GM12891 (cell line): ENCODE measurements at regions not wholly inside any gene's neighbourhood (a gene's known extent, or its start where the extent isn't known, plus 50 kb on each side); places are given as distances from the start of the nearest gene placed in this dataset.
"Not testable (repeated sequence)": the region's sequence is repeated elsewhere in the genome, so short reads cannot be mapped to it uniquely, and the experiment has no call there.

Experiments used
- DNase-seq: peaks from one replicate; pipeline ENCODE4 v3.0.0; 2011; ENCODE audit warnings: low spot score; ENCODE audit not compliant: insufficient read length
- FAIRE-seq: peaks from 2 replicates; lab custom pipeline; 2011; peaks lifted over from hg19 to GRCh38; lab: Jason Lieb, UNC
- PAX5 ChIP-seq: IDR thresholded peaks from 2 replicates; pipeline ENCODE4 v1.6.1; 2011; ENCODE audit warnings: low read length, moderate library complexity, mild to moderate bottlenecking; ENCODE audit not compliant: insufficient read depth, severe bottlenecking
- POLR2A ChIP-seq: IDR thresholded peaks from 2 replicates; pipeline ENCODE4 v1.6.1; 2011; ENCODE audit warnings: low read depth, low read length, control low read depth
- POLR2AphosphoS5 ChIP-seq: IDR thresholded peaks from 2 replicates; pipeline ENCODE4 v1.6.1; 2011; ENCODE audit warnings: low read depth, low read length, control low read depth
- POU2F2 ChIP-seq: IDR thresholded peaks from 2 replicates; pipeline ENCODE4 v1.6.1; 2011; ENCODE audit warnings: low read depth, mild to moderate bottlenecking, control low read depth, low read length, moderate library complexity
- SPI1 ChIP-seq: IDR thresholded peaks from 2 replicates; pipeline ENCODE4 v1.6.1; 2011; ENCODE audit warnings: low read depth, low read length, control low read depth
- TAF1 ChIP-seq: IDR thresholded peaks from 2 replicates; pipeline ENCODE4 v1.6.1; 2011; ENCODE audit warnings: low read depth, low read length, control low read depth

DNA sequence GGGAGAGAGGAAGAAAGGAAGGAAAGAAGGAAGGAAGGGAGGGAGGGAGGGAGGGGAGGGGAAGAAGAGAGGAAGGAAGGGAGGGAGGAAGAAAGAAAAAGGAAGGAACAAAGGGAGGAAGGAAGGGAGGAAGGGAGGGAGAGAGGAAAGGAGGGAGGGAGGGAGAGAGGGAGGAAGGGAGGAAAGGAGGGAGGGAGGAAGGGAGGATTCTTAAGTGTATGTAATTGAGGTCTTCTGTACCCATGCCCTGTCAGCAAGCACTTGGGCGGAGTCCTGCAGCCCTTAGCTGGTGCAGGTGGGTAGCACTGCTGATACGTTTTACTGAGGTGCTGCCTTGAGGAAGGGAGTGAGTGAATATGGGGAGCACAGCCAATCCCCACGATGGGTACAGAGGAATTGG, 56.9 kb upstream of the RASD2 start:
- TF ChIP-seq PAX5 (no peak), POU2F2 (no peak), POLR2AphosphoS5 (no peak), SPI1 (no peak), POLR2A (no peak), TAF1 (no peak)
- DNase-seq (no peak), FAIRE-seq (no peak)

GRCh38 chr22:35484651-35485556, 55.7 kb upstream of the RASD2 start:
- DNase-seq (no peak), FAIRE-seq (no peak)
- no peak for TF ChIP-seq TAF1
- TF ChIP-seq SPI1, result no peak
- no peak for TF ChIP-seq PAX5
- TF ChIP-seq POLR2AphosphoS5, result no peak
- TF ChIP-seq POU2F2, result no peak
- TF ChIP-seq POLR2A, result no peak

DNA sequence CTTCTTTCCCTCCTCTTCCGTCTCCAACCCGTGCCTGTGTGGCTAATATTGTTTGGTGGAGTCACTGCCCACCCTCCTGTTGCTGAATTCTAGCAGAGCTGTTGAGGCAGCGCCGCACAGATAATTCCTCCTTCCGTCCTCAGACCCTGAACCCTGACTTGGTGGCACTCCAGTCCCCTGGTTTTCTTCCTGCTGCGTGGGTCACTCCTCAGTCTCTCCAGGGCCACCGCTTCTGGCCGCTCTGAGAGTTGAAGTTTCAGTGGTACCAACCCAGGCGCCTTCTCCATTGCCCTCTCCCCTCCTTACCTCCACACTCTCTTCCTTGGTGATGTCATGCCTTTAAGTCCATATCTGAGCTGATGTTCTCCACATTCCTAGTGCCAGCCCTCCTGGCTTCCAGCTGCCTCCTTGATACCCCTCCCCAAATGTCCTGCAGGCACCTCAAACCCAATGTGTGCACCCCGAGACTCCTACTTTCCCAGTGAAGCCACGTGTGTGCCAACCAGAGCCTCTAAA, 54.5 kb upstream of the RASD2 start:
- DNase-seq (no peak), FAIRE-seq (no peak)
- TF ChIP-seq PAX5 (no peak), TAF1 (no peak), POLR2AphosphoS5 (no peak), POLR2A (no peak), SPI1 (no peak), POU2F2 (no peak)

DNA sequence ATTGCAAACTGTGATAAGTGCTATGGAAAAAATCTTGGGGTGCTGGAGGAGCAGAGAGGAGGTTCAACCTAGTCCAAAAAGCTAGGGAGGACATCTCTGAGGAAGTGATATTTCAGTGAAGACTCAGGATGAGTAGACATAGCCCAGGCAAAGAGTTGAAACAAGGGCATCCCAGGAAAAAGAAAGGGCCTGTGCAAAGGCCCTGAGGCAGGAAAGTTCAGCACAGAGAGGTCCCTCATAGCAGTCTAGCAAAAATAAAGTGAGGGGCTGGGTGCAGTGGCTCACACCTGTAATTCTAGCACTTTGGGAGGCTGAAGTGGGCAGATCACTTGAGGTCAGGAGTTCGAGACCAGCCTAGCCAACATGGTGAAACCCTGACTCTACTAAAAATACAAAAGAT, 53.0 kb upstream of the RASD2 start:
- FAIRE-seq, DNase-seq: not testable (repeated sequence)

DNA sequence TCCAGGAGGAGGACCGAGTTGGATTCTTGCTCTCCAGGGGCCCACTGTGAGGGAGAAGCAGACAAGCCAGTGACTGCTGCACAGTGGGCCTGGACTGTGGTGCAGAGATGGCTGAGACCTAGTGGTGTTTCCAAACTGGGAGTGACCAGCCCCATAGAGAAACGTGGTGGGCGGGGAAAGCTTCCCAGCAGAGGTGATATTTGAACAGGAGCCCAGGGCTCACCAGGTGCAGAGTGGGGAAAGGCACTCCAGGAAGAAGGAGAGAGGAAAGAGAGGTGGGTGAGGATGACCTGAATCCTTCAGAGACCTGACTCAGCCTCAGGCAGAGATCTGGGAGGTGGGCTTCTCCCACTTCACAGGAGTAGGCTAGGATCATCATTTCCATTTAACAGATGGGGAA, 52.1 kb upstream of the RASD2 start:
- FAIRE-seq (no peak), DNase-seq (no peak)
- TF ChIP-seq POLR2AphosphoS5 (no peak), PAX5 (no peak), POLR2A (no peak), TAF1 (no peak), POU2F2 (no peak), SPI1 (no peak)

DNA sequence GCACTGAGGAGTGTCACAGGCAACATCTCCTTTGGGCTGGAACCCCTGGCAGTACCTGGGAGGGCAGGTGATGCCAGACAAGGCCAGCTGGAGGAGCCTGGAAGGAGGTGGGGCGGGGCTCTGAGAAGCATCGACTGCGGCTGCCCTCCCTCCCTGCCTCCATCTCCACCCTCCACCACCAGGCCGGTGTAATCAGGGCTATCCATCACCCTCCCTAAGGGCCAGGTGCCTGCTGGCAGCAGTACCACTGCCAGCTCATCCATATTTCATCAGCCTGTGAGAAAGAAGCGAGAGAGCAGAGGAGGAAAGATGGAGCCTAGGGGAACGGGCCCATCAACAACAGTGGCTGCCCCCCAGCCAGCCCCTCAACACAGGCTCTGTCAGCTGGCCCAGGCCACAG, 51.4 kb upstream of the RASD2 start:
- TF ChIP-seq TAF1, result no peak
- no peak for TF ChIP-seq SPI1
- no peak for TF ChIP-seq POLR2AphosphoS5
- TF ChIP-seq PAX5, result no peak
- no peak for TF ChIP-seq POU2F2
- no peak for TF ChIP-seq POLR2A
- no peak for FAIRE-seq
- DNase-seq, result no peak
